H1 (cell line): ENCODE measurements at regions not wholly inside any gene's neighbourhood (a gene's known extent, or its start where the extent isn't known, plus 50 kb on each side); places are given as distances from the start of the nearest gene placed in this dataset.

Experiments used
- KDM4A ChIP-seq: IDR thresholded peaks from one replicate; pipeline ENCODE4 v1.7.1; 2012; ENCODE audit warnings: low read depth, mild to moderate bottlenecking, moderate library complexity, low read length, inconsistent platforms; ENCODE audit not compliant: severe bottlenecking
- TF ChIP-seq, protein P1 (sequence below): IDR thresholded peaks from 2 replicates; pipeline ENCODE4 v1.6.1; 2011; ENCODE audit warnings: low read length, improper control_type of control experiment

GRCh38 chr12:91627225-91627624 is 444.6 kb upstream of the DCN start (continued):
- TF ChIP-seq, protein P1, sequence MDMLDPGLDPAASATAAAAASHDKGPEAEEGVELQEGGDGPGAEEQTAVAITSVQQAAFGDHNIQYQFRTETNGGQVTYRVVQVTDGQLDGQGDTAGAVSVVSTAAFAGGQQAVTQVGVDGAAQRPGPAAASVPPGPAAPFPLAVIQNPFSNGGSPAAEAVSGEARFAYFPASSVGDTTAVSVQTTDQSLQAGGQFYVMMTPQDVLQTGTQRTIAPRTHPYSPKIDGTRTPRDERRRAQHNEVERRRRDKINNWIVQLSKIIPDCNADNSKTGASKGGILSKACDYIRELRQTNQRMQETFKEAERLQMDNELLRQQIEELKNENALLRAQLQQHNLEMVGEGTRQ: no peak
- no peak for TF ChIP-seq KDM4A
